22Rv1 (cell line): ENCODE measurements at regions not wholly inside any gene's neighbourhood (a gene's known extent, or its start where the extent isn't known, plus 50 kb on each side); places are given as distances from the start of the nearest gene placed in this dataset.

Experiments used
- H3K27ac ChIP-seq: fragments of 450-650 bp; 2 replicates; pipeline ENCODE4 v1.5.1; 2017
- CTCF ChIP-seq: fragments of 450-650 bp; IDR thresholded peaks from 2 replicates; pipeline ENCODE4 v1.5.1; 2017; ENCODE audit warnings: mild to moderate bottlenecking
- ZFX ChIP-seq: fragments of 450-650 bp; IDR thresholded peaks from 2 replicates; pipeline ENCODE4 v1.6.1; 2017; ENCODE audit warnings: antibody characterized with exemption, borderline replicate concordance

- H3K27ac ChIP-seq = no peak overlapping the region
- TF ChIP-seq CTCF (no peak), ZFX (no peak)
These were observed 745.3 kb upstream of the EPHA6 start for GRCh38 chr3:96069065-96069464.

GRCh38 chr3:96070678-96071077, 743.7 kb upstream of the EPHA6 start:
- no peak overlapping the region for H3K27ac ChIP-seq
- no peak for TF ChIP-seq ZFX
- TF ChIP-seq CTCF = no peak

- TF ChIP-seq CTCF = no peak
- TF ChIP-seq ZFX = no peak
- H3K27ac ChIP-seq = no peak overlapping the region
These were observed 743.3 kb upstream of the EPHA6 start for GRCh38 chr3:96071097-96071496.

GRCh38 chr3:96072226-96072625, 742.2 kb upstream of the EPHA6 start:
- TF ChIP-seq ZFX = no peak
- TF ChIP-seq CTCF = no peak
- no peak overlapping the region for H3K27ac ChIP-seq

- H3K27ac ChIP-seq = no peak overlapping the region
- TF ChIP-seq ZFX = no peak
- no peak for TF ChIP-seq CTCF
These were observed 730.8 kb upstream of the EPHA6 start for GRCh38 chr3:96083610-96084009.

- H3K27ac ChIP-seq = no peak overlapping the region
- TF ChIP-seq CTCF (no peak), ZFX (no peak)
These were observed 728.4 kb upstream of the EPHA6 start for GRCh38 chr3:96086018-96086417.

- peak overlapping the region; percentile 47 for H3K27ac ChIP-seq
- TF ChIP-seq CTCF (no peak), ZFX (no peak)
These were observed 713.3 kb upstream of the EPHA6 start for GRCh38 chr3:96101006-96101560.
